SHP77 treated with DMSO at 0.1 percent for 48 hours (cell line): ENCODE measurements at regions not wholly inside any gene's neighbourhood (a gene's known extent, or its start where the extent isn't known, plus 50 kb on each side); places are given as distances from the start of the nearest gene placed in this dataset.

Source experiments
- DNase-seq: peaks from one replicate; lab custom pipeline; 2025; lab: John Stamatoyannopoulos, UW

DNA sequence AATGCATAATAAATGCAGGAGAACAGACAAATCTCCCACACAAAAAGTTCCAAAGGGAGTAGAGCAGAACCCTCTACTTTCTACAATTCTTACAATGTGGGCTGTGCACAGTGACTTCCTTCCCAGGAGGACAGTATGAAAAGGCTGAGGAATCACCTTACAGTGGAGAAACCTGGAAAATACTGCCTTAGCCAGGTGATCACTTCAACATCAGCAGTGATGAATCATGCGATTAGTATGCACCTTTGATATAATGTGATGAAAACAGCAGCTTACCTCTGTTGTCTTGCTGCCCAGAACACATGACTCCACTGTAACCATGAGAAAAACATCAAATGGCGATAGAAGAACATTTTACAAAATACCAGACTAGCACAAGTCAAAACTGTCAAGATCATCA lies 329.7 kb upstream of the POM121L12 start:
- no peak for DNase-seq

DNA sequence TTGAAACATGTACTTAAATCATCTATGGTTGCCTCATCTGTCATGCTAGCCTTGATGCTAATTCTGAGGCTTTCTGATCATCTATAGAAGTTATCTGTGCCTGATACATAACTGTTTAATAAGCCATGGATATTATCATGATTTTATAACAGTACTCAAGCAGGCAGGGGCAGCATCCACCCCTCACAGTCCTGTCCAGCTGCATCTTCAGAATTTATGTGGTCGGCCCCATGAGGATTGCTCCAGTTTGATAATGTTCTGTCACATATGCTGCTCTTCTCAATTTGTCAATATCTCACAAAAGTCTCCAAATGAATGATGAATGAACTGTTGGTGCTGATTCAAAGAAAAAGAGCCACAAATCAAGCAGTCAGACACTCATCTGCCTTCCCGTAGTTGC lies 335.1 kb upstream of the POM121L12 start:
- DNase-seq = no peak

DNA sequence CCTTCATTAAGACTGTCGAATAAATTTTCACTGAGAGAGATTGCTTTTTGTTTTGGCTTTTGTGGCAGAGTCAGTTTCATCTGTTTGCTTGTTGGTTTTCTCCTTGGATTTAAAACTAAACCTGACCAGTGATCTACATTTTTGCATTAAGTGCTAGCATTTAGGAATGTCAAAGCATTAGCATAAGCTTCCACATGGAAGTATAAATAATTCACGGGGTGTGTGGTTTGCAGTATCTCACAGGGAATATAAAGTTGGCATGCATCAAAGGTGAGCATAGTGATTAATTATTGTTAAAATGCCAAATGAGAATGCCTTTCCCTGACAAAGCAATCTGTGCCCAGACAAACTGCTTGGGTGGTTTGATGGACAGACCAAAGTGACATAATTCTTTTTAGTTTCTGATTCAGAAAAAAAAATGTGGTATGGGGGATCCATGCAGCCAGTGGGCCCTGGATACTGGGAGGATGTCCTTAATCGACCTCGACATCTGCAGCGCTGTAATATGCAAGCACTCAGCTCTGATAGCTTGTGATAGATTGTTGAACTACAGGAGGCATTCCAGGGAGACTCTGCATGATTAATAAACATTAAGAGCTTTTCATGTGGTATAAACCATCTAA lies 339.3 kb upstream of the POM121L12 start:
- no peak for DNase-seq

DNA sequence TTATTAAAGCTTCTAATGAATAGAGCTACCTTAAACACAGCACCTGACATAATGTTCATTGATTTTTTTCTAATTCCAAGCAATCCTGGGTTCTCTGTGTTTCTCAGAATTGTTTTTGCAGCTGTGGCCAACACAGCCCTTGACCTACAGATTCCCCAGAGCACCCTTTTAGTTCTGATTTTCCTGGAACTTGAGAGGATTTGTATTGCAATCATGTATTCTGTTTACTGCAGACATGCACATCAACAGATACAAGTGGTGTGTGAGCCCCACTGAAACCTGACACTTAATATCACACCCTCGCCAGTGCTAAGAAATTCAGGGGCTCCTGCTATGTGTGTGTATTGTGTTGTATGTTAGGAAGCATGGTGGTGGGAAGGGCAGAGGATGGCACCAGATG lies 344.2 kb upstream of the POM121L12 start:
- no peak for DNase-seq

DNA sequence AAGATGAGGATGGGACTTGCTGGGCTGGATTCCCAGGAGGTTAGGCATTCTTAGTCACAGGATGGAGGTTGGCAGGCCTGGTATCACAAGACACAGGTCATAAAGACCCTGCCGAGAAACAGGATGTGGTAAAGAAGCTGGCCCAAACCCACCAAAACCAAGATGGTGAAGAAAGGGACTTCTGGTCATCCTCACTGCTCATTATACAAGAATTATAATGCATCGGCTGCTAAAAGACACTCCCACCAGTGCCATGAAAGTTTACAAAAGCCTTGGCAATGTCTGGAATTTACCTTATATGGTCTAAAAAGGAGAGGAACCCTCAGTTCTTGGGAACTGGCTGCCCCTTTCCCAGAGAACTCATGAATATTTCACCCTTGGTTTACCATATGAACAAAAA lies 345.5 kb upstream of the POM121L12 start:
- no peak for DNase-seq

DNA sequence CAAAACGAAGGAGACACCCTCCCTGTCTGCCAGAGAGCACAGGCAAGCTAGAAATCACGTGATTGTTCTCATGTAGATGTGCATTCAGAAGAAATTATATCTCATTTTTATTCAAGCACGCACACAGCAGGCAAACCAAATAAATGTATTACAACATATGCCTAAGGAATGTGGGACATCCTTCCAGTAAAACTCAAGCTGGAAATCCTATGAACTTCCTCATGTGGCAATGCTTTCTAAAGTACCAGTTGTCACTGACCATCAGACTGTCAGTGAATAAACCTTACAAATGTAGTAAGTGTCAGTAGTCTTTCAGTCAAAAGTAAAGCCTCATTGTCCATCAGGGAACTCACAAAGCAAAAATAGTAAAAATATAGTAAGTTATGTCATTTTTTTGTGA lies 350.1 kb upstream of the POM121L12 start:
- DNase-seq = no peak

DNA sequence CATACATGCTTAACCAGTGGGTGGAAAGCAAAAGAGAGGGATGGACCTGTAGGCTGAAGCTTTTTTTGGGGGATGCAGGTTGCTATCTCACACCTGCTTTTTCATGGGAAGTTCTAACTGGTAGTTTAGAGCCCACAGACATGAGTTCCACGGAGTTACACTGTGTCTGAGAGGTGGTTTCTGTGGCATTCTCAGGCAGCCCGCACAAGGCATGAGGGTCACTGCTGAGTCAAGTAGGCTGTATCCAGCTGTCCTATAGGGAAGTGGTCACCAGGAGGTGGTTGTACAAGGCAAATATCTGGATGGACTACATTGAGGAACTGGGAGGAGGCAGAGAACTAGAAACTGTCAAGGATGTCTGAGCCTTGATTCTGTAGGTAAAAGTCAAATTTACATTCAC lies 351.0 kb upstream of the POM121L12 start:
- no peak for DNase-seq

DNA sequence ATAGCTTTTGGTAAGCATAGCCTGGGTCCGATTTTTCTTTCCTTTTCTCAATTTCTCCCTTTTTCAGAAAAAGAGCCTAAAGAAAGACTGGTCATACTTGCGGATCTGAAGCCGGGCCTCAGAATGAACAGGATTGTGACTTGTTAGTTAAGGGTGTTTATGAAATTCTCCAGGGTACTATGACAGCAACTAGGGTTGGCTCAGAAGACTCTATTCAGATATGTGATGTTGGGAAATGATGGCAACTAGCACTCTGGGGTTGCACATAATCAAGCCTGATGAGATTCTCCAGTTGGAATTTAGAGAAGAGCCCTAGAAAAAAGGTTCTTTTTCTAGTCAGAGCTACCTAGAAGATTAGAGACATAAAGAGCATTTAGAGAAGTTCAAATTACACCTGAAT lies 352.4 kb upstream of the POM121L12 start:
- DNase-seq = no peak

DNA sequence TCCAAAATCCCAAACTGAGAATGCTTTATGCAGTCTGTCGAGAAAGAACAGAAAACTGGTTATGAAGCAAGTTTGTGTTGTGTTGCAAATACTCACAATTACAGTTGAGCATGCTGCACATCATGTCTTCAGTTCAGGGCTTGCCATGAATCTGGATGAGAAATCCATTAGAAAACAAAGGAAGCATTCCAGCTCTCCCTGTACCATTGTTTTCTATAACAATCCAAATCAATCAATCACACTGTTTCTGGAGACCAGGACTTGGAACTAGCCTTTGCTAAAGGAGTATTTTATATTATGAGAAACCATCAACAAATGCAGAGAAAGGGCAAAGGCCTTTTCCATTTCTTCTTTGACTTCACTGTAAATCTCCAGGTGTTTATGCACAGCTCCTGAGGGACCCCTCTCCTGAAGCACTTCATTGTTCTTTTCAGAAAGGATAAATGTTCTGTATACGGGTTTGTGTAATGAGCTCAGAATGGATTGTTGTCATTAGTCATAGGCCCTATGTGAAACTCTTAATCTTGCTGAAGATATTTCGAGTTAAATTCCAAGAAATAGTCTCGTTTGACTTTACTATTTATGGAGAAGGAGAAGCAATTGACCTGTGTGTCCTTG lies 364.7 kb upstream of the POM121L12 start:
- DNase-seq = no peak

DNA sequence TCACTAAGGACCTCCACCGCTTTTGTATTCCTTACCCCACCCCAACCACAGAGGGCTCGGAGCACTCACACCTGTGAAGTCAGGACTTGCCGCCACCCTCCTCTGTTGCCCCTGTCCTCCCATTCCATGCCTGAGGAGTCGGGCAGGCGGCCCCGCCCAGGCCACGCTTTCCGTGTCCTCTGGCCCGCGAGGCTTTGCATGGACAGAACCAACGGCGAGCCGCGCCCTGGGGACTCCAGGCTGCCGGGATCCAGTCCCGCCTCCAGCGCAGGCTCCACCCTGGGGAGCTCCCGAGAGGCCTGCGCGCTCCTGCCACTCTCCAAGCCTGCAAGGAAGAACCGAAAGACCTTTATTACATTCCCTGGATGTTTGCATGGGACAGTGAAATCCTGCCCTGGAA lies 366.4 kb upstream of the POM121L12 start:
- DNase-seq = no peak

DNA sequence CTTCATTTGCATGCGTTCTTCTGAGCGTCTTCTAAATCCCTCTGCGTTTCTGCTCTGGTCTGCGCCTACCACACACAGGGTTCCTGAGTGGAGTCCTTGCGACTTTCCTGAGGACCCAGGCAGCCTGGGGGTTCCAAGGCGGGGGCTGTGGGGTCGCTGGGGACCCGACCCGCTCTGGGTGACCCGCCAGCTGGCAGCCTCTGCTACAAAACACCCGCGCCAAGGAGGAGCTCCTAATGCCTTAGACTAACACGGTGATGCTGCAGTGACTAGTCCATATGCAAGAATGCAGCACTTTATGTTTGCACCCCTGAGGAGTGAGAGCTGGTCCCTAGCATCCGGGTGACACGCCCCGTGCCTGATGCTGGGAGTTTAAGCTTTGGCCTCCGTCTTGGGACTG lies 367.0 kb upstream of the POM121L12 start:
- no peak for DNase-seq

DNA sequence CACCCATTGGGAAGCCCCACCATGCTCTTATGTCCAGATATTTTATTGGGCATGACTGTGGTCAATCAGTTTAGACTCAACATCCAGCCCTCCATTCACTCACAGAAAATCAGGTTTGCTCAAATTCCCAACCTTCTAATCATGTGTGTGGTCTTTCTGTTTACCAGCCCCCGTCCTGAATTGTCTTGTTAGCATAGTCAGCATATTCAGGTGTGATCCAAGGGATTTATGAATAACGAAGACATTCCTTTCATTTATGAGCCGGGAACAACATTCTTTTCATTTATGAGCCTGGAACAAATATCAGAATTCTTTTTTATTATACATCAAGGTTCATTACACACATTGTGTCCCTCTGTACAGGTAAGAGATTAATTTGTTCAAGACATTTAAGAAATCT lies 376.3 kb upstream of the POM121L12 start:
- no peak for DNase-seq

DNA sequence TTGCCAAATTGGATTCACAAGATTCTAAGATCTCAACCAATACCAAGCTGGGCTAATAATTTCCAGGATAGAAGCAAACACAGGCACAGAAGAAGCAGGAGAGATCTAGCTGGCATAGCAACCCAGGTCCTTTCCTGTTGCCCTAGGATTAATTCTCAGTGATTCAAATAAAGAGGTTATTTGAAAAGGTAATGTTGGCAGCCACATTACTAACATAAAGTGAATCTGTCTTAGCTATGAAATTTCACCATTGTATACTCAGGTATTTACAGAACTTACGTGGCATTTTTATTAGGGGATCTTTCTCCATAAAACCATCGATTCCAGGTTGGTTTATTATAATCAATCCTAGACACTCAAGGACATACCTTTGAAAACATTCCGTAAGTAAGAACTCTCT lies 379.3 kb upstream of the POM121L12 start:
- DNase-seq = no peak

DNA sequence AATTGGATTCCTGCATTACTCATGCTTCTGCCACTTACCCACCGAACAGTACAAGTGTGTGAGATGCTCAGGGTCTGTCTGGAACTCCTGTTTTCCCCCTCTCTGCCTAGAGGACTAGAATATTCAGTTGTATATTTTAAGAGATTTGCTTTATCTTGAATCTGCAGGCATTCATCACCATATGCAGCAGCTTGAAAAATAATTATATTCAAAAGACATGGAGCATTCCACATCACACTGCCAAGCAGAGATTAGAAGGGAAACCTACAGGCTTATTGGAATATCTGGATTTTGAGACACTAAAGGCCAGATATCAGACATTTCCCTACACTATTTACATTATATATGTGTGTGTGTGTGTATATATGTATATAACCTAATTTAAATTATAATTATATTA lies 382.8 kb upstream of the POM121L12 start:
- DNase-seq = no peak

DNA sequence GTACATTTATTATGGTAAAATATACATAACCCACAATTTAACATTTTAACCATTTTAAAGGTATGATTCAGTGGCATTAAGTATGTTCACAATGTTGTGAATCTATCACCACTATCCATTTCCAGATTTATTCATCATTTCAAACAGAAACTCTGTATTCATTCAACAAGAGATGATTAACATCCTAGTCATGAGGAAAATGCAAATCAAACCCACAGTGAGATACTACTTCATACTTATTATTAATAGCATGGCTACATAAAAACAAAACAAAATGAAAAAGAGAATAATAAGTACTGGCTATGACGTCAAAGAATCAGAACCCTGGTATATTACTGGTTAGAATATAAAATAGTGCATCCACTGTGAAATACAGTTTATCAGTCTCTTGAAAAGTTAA lies 386.6 kb upstream of the POM121L12 start:
- no peak for DNase-seq

DNA sequence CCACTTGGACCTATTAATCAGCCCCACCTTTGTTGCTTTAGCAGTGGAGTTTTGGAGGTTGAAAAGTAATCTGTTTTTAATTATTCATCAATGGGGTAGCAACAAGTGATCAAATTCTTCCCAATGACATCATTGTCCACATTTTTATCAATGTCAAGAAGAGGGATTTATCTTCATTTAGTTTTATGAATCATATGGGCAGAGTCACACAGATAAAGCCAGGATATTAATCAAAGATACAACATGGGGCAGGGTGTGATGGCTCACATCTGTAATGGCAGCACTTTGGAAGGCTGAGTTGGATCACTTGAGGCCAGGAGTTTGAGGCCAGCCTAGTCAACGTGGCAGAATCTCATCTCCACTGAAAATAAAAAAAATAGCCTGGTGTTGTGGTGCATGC lies 388.4 kb upstream of the POM121L12 start:
- DNase-seq = no peak

DNA sequence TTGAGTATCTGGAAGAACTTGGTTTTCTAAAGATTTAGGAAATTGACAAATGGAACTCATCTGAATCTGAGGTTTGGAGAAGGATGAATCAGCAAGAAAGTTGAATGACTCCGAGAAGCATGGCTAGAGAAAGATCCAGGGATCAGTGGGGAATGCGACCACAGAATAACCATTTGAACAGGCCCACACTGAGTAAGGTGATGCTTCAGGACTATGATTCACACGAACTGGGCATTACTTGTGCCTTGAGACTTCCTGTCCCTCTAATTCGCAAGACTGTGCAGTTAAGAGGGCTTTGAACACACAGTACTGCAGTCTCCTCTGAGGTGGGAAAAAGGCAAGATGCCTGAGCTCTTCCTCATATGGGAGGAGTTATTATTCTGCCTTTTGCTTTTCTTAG lies 395.5 kb upstream of the POM121L12 start:
- DNase-seq = no peak

DNA sequence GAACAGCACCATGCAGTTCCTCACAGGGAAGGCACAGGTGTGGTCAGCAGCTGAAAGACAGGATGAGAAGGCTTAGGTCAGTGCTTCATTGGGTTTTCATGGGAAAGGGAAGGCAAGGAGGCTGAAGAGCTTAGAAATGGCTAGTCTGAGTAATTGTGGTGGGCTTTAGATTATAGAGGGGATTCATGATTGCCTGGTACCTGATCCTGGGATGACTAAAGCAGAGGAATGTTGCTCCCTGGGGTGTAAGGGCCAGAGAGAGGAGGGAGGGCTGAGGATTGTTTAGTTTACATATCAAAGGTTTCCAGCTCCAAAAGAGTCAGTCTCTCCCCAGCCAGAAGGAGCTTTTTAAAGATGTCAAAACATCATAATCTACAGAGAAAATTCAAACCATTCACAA lies 396.3 kb upstream of the POM121L12 start:
- DNase-seq = no peak

DNA sequence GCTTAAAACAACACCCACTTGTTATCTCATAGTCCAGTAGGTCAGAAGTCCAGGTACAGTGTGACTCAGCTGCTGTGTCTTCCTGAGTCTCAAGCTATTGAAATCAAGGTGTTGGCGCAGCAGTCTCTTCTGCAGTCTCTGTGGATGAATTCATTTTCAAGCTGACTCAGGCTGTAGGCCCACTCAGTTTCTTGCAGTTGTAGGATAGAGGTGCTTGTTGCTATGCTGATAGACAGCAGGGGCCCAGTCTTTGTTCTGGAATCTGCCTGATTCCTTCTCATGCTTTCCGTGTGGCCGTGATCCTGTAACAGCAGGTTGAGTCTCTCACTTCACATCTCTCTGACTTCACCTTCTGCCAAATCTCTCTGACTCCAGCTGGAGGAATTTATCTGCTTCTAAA lies 400.4 kb upstream of the POM121L12 start:
- no peak for DNase-seq

DNA sequence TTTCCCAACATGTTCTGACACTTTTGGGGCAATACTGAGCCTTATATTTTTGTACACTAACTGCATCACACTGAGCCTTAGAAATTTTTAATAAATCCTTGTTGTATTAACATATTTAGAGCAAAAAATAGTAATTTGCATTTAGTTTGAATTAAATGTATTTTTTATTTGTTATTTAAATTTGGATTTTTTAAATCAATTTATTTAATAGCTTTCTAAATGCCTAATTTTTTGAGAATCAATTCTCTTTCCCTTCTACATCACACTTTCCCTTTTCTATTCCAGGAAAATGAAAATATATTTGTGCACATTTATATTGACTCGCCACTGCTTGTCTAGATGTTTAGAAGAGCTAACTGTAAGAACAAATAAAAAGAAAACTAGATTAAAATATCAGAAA lies 414.6 kb upstream of the POM121L12 start:
- no peak for DNase-seq

DNA sequence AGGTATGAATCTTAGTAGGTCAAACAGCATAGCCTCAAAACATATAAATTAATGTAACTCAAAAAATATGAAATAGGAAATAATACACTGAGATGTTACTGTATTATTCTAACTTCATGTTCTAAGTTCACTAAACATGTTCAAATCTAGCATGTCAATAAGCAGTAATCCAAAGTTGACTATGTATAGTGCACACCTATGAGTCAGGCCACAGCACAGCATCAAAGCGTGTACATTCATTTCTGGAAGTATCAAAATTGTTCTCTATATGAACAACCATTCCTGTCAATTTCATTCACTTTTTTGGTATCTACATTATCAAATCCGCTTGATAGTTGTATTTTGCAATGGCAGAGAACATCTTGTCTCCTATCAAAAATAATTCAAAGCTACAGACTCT lies 418.9 kb upstream of the POM121L12 start:
- DNase-seq = no peak

DNA sequence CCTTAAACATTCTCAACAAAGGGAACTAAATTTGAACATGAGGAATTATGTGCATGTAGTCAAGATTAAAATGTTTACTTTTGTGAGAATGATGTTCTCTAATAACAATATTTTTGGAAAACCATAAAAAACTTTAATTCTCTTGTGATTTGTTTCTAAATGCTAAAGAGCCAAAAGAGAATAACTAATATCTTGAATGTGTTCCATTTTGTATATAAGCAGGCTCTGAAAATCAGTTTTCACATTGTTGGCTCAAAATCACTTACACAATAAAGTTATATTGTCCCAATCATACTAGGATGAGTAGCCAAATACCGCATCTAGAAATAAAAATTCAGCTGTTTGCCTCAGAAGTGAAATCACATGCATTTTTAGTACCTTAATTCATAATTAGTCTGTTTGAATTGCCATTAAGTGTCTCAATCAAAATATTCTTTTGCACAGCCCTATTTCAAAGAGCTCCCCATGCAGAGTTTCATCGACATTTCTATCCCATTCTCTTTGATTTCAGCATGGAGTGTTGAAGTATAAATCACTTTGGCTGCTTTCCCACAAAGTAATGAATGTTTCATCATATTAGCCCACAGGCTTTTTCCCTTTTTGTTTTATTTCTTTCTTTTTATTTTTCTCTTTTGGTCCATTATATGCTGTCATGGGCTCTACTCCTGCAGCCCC lies 420.3 kb upstream of the POM121L12 start:
- no peak for DNase-seq

DNA sequence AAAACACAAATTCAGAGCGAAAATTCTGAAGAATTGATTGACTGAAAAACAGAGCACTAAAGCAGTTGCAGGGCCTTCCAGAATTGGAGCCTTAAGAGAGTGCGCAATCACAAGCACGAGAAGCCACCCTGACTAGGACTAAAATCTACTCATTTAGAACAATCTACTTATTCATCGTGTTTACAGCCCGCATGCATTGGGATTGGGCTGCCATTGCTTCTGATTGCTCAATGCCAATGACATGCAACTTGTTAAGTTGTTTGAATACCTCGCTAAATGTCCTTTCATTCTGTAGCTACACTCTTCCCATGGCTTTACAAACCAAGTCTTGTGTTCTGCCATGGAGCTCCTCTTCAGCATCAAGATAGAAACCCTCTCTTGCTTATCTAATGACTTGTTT lies 425.9 kb upstream of the POM121L12 start:
- DNase-seq = no peak

DNA sequence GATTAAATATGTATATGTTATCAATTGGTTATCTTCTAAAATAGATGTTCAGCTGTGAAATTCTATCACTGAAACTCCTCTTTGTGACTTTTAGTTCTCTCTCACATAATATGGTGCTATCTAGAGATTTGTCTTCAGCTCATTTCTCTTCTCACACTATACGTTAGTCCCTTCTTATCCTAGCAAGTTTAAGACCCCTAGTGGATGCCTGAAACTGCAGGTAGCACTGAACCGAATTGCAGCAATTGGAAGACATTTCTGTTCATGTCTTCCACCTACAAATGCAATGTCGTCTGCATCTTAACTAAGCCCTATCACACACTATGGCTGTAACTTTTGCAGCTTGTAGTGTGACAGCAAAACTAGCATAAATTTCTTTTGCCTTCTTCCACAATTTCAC lies 442.7 kb upstream of the POM121L12 start:
- DNase-seq = no peak
